ENCODE measurements at regions not wholly inside any gene's neighbourhood (a gene's known extent, or its start where the extent isn't known, plus 50 kb on each side); places are given as distances from the start of the nearest gene placed in this dataset.

DNA sequence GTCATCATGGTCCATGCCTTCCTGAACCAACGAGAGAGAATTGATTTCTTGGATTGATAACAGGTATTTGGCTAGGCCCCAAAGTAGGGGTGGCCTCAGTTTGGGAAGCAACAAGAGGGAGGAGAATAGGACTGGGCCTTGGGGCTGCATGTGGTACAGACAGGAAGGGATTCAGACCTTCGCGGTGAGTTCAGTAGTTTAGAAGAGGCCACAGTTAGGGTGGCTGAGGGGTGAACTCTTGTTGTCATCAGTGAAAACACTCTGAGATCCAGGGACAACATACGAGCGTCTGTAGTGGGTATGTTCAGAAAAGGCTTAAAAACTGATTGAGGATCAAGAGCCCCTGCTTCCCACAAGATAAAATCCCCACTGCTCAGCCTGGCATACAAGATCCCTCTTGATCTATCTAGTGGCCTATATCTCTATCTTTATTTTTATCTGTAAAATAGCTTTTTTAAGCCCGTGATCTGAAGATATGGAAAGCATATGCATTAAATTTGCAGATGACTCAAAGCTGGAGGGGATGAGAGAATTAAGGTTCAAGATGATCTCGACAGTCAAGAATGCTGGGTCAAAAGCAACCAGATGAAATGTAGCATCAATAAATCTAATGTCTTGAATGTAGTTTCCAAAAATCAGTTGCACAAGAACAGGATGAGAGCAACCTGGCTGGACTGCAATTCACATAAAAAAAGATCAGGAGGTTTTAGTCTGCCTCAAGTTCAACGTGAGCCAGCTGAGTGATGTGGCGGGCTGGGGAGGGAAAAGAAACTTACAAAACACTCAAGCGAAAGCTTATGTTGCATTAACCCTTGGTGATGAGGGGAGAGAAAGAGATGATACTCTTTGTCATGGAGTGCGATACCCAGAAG lies 221.1 kb upstream of the TLE3 start:
- DNase-seq: no peak

DNA sequence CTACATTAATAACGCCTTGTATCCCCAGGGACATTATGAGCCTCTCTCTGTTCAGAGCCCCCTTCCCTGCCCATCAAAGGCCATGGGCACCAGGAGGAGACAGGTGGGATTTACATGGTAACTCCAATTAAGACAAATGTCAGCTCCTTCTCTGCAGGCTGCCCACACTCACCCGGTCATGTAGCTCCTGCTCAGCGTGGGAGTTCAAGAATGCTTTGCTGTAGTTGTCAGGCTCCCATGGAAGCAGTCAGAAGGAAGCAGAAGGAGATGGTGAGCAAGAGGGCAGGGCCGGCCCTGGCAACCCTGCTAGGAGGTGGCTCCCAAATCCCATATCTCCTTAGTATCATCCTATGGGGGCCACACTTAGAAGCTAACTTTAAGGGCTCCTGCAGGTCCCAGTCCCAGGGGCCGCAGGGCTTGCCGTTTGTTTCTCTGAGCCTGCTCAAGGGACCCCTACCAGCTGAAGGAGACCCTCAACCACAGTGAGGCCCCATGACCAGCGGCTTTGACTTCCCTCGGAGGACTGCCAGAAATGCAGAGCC lies 218.4 kb upstream of the TLE3 start:
- no peak for DNase-seq

DNA sequence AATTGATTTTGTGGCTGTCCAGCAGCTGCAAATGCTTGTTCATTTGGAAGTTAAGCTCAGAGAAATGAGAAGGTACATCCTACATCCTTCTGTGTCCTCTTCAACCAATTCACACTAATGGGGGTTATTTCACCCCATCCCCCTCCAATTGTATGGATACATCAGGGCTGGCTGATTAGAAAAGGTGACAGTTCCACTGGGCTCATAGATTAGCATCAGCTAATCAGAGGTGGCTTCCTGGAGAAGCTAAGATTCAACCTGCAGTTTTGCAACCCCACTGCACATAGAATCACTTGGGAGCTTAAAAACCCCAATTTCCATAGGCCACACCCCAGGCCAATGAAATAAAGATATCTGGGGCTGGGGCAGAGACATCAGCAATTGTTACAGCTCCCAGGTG lies 217.7 kb upstream of the TLE3 start:
- no peak for DNase-seq

DNA sequence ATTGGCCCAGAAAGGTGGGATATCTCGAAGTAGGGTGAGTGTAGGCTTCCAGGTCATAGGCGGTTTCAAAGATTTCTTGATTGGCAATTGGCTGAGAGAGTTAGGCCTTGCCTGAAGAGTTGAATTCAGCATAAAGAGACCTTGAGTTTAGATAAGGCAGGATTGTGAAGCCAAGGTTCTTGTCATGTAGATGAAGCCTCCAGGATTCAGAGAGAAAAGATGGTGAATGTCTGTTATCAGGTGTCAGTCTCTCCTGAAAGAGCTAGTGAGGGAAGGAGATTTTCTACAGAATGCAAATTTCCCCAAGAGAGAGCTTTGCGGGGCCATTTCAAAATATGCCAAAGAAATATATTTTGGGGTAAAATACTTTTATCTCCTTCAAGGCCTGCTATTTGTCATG lies 217.0 kb upstream of the TLE3 start:
- no peak for DNase-seq

DNA sequence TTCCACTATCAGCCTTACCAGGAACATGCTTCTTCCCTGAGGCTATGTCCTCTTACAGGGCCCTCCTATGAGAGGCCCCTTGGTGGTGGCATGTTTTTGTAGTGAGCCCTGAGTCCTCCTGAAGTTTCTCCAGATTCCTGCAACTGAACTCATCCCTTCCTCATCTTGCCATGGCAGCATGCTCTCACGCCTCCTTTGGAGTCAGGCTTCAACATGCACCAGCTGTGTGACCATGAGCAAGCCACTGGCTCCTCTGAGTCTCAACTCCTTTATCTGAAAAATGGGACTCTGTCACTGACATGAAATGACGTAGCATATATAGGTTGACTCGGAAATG lies 216.3 kb upstream of the TLE3 start:
- no peak for DNase-seq

DNA sequence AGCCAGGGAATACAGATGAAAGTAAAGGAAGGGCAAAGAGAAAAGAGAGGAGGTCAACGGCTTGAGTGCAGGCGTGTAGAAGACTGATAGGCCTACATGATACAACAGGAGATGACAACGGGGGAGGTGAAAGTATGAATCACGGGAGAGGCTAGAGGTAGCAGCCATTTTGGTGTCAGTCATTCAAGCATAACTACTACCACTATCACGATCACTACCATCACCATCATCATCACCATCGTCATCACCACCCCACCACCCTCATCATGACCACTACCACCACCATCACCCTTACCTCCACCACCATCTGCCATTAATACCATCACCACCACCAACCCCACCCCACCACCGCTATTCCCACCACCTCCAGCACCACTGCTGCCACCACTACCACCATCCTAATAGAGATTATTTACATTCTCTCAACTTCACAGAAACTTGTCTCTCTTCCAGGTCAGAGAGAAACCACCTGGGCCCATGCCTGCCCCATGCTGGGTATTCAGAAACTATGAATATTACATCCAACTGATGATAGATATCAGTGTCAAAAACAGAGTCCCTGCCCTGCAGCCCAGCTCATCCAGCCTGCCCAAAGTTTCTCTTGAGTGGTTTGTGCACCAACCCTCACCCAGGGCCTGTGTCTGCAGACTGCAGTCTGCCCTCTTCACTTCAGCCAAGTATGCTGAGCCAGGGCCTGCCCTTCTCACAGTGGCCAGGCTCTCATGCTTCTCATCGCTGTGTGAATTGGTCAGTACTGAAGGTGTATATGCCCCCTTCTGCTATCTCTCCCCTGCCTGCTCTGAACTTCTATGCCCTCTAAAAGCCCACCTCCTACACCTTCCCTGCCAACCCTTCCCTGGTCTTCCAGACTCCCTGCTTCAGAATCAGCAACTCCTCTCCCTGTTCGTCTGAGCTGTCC lies 215.6 kb upstream of the TLE3 start:
- DNase-seq: no peak

DNA sequence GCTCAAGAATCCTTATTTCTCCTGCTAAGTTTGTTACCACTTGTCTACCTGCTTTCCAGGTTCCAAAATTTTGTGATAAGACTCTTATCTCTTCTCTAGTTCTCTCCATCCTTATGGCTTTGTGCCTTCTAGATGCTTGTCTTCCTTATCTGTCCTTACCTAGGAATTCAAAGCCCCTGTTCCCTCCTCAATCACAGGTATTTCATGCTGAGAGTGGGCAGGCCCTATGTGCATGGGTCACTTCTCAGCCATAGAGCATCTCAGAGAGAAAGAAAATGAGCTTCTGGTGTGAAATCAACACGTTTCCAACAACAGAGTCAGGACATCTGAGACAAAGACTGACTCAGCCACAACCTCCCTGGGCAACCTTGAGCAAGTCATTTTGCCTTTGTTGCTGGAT lies 214.1 kb upstream of the TLE3 start:
- no peak for DNase-seq

DNA sequence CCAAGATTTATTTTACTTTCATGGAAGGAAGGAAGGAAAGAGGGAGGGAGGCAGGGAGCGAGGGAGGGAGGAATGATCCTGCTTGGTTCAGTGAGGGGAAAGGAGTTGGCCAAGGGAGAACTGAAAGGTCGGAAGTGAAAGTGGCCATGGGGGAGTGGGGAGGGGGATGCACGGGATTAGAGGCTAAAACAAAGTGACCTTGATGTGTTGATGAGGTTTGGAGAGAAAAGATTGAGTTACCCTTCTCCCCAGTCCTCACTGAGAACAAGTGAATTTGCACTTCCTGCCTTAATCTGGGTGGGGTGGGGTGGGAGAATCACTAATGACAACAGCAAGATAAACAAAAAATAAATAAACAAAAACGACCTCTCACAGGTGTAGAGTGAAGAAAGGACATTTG lies 212.0 kb upstream of the TLE3 start:
- no peak for DNase-seq

DNA sequence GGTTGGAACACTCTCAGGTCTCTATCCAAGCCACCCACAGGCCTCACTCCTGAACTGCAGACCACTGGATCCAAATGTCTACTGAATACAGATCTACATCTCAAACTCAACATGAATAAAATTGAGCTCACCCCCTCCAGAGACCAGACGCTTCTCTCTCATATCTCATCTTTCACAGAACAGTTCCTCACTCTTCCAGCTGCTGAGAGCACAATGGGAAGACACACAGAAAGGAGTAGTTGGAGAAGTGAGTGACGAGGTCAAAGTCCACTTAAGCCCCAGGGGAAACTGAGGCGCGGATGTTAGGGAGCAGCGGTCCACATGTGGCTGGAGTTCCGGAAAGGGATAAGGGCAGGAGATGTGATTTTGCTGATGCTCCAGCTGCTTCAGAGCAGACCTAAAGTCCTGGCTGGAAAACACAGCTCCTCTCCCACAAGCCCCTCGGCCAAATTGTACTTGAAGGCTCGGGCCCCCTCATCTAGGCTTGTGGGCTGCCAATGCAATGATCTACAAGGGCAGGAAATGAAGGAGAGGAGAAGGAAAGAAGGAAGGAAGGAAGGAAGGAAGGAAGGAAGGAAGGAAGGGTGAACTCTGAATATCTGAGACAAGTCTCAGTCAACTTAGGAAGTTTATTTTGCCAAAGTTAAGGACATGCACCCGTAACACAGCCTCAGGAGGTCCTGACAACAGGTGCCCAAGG lies 211.2 kb upstream of the TLE3 start:
- DNase-seq: peak; percentile 50

DNA sequence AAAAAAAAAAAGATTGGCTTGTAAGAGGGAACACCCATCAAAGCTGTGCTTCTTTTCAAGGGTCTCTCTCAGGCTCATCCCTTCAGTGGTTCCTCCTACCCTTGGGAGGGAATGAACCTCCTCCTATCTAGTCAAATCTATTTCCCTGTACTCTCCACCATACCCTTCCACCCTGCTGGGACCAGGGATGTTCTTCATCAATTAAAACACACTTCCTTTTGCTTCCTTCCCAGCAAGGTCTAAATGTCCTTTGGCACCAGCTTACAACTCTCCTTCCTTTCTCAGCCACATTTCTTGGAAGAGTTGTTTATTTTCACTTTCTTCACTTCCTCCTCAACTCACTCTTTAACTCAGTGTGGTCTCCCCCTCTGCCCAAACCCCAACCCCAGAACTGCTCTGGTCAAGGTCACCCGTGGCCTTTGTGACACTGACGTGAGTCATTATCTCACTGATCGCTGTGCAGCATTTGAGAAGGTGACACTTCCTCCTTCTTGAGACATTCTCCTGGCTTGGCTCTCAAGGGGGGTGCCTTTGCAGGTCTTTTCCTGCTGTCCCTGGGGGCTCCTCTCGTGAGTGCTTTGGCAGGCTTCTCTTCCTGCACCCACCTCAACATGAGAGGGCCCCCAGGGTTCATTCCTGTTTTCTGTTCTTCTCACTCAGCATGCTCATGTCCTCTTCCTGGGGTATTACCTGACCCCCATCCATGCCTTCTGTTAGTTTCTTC lies 210.5 kb upstream of the TLE3 start:
- peak; percentile 71 for DNase-seq

DNA sequence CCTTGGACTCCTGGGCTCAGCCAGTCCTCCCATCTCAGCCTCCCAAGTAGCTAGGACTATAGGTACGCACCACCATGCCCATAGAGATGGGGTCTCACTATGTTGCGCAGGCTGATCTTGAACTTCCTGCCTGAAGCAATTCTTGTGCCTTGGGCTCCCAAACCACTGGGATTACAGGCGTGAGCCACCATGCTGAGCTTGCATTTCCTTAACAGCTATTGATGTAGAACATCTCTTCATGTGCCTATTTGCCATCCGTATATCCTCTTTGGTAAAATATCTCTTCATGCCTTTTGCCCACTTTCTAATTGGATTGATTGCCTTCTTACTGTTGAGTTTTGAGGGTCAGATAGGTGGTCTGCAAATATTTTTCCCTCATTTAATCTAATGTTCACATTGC lies 208.9 kb upstream of the TLE3 start:
- no peak for DNase-seq

DNA sequence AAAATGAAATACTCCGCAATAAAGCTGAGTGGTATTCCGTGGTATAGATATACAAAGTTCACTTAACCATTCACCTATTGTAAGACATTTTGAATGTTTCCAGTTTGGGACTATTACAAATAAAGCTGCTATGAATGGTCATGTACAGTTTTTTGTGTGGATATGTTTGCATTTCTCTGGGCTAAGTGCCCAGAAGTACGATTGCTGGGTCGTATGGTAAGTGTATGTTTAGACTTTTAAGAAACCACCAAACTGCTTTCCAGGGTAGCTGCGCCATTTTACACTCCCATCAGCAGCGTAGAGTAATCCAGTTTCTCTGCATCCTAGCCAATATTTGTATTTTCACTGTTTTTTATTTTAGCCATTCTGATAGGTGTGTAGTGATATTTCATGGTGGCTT lies 208.4 kb upstream of the TLE3 start:
- DNase-seq: no peak

DNA sequence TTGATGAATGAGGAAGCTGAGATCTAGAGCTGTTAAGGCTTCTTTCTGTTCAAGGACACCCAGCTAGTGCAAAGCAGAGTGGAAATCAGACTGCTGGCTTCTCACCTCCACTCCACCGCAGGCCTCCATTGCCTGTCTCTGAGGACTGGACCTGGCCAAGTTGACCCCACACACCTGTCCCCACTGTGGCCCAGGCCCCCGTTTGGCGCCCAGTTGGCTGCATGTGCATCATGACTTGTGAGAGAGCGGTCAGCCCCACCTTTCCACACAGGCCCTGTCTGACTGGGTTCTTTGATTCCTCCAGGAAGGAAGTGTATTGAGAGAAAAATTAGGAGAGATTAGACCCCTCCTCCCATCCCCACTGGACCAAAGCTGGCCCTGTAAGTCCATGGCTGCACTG lies 206.3 kb upstream of the TLE3 start:
- DNase-seq: no peak

DNA sequence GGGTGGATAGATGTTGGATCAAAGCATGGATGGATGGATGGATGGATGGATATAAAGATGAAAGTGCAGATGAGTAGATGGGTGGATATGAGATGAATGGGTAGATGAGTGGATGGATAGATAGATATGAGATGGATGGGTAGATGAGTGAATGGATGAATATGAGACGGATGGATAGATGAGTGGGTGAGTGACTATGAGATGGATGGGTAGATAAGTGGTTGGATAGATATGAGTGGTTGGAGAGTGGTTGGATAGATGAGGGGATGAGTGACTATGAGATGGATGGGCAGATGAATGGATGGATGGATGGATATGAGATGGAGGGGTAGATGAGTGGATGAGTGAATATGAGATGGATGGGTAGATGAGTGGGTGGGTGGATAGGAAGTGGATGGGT lies 204.6 kb upstream of the TLE3 start:
- DNase-seq: no peak

DNA sequence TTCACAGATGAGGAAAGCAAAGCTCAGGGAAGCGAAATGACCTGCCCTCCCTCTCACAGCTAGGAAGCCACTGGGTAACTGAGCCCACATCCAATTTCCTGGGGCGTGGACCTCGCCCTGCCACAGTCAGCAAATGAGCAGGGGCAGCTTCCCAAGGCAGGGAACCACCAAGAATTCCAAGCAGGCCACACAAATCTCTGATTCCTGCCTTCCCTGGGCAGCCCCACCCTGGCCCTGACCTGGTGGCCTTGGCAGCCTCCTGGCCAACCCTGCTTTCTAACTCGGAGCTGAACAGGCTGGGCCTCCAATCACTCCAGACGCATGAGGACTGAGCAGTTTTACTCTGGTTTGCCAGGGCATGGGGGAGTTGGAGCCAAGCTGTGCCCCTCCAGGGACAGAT lies 203.7 kb upstream of the TLE3 start:
- DNase-seq: no peak

DNA sequence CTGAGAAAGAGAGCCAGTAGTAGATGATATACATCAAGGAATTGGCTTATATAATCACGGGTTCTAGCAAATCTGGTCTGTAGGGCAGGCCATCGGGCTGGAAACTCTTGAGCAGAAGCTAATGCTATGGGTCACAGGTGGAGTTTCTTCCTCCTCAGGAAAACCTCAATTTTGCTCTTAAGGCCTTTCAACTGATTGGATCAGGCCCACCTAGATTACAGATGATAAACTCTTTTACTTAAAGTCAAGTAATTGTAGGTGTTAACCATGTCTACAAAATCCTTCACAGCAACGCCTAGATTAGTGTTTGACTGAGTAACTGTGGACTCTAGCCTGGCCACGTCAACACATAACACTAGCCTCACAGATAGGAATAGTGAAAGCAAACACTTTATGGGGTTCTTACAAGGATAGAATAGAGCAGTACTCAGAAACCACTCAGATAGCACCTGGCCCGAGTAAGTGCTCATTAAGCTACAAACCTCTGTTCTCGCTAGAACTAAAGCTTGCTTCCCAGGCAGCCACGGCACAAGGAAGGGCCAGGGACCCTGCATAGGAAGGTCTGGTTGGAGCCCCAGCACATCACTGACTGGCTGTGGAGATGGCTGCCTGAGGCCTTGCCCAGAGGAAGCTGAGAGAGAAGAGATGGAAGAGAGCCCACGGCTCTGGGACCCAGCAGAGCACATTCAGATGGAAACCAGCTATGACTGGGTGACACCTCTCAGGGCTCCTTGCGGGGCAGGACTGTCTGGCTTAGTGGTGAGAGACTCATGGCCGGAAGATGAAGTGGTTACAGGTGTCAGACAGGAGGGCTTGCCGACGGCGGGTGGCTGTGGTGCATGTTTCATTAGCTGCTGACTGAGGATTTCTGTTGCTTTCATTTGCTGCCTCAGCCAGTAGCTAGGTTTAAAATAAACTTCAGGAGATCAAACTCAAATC lies 202.5 kb upstream of the TLE3 start:
- DNase-seq: no peak

DNA sequence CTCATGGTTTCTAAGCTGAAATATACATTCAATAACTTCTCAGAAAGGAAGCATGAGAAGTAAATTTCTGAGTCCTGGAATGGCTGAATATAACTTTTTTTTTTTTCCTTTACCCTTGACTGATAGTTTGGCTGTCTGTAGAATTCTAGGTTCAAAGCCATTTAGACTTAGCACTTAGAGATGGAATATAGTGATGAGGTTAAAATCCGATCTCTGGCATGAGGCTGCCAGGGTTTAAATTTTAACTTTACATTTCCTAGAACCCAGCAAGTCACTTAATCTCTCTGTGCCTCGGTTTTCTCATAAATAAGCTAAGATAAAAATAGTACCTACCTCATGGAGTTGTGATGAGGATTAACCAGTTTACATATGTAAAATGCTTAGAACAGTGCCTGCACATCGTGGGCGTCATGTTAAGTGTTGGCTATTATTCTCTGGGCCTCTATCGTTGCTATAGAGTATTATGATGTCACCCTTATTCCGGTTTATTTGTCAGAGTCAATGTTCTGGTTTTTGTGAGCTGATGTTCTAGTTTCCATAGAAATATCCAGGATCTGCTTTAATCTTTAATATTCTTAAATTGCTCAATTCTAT lies 199.8 kb upstream of the TLE3 start:
- no peak for DNase-seq

DNA sequence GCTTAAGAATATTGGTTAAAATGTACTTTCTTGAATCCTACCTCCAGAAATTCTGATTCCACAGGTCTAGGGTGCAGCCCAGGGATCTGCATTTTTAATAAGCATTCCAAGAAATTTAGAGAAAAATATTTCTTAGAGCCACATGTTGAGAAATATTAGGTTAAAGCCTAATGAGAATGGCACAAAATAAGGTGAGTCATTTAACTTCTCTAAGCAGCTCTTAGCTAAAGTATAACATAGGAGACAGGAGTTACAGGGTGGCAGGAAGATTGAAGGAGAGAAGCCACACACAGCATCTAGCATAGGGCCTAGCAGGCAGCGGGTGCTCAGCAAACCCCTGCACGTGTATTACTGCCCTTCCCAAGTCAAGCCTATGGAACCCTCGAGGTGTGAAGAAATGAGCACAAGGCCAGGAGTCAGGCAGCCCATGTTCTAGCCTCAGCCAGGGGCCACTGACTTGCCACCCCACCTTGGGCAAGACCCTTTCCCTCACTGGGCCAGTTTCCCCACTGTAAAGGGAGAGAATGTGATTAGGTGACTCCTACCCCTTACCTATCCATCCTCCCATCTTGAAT lies 197.1 kb upstream of the TLE3 start:
- DNase-seq: no peak

DNA sequence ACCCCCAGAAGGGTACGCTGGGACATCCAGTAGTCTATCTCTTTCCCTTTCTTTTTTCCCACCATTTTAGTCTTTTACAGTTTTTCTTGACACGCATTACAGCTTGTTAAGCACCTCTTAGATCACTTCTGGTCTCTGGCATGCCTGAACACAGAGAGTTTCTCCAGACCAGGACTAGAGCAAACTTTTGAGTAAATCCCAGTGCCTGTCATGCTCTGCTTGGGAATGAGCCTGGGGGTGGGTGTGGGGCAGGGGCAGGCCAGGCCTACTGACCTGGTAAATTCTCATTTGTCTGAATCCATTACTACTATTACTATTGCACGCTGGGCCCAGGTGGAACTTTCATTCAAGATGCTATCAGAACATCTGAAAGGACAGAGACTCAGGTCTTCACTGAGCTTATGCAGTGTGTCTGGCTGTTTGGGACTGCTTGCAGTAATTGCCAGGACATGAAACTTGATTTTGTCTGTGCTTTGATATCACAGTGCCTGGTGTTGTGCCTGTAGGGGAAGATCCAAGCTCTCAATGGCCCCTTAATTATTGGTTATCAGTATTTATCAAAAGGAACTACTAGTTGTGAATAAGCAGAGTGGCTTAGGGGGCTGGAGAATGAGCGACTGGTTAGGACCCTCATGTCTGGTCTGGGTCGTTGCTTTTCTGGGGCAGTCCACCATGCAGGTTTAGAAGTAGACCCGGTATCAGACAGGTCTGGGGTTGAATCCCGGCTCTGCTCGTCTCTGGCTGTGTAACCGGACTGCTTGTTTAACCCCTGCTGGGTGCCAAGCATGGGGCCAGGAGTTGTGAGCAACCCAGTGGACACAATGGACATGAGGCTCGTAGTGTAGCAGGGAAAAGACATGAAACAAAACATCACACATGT lies 196.1 kb upstream of the TLE3 start:
- no peak for DNase-seq

DNA sequence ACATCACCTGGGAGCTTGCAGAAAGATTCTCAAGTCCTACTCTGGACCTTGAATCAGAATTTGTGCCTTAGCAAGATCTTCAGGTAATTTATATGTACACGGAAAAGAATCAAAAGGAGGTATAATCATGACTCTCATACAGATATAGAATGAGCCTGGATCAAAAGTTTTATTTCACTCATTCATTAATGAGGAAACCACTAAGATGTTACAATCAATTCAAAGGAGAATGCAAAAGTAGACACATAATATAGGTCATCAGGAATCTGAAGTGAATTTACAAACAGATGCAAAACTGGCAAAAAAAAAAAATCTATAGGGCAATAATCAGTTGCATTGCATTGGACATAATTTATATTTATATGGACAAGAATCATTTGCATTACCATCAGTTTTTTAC lies 195.4 kb upstream of the TLE3 start:
- DNase-seq: no peak
